ENCODE measurements at regions not wholly inside any gene's neighbourhood (a gene's known extent, or its start where the extent isn't known, plus 50 kb on each side); places are given as distances from the start of the nearest gene placed in this dataset.

- no peak for TF ChIP-seq CTCF (IDR thresholded peaks at IDR 0.05)
- TF ChIP-seq POLR2A (IDR thresholded peaks at IDR 0.05) = no peak
Measured at GRCh38 chr3:160129459-160130061, 95.7 kb upstream of the C3orf80 start.

All from transverse colon (tissue), 3 donors.